ENCODE measurements at regions not wholly inside any gene's neighbourhood (a gene's known extent, or its start where the extent isn't known, plus 50 kb on each side); places are given as distances from the start of the nearest gene placed in this dataset.

GRCh38 chr1:29853716-29854330 lies 617.5 kb downstream of the PTPRU start:
- no peak for DNase-seq (ENCODE audit: low read depth, low spot score)

- no peak for DNase-seq (ENCODE audit: low read depth, low spot score)
These were observed 615.9 kb downstream of the PTPRU start for GRCh38 chr1:29852248-29852647.

GRCh38 chr1:29851691-29852090 lies 615.4 kb downstream of the PTPRU start:
- DNase-seq (ENCODE audit: low read depth, low spot score): no peak

GRCh38 chr1:29849991-29850757 lies 613.9 kb downstream of the PTPRU start:
- no peak for DNase-seq (ENCODE audit: low read depth, low spot score)

GRCh38 chr1:29849038-29849750 lies 612.9 kb downstream of the PTPRU start:
- peak; percentile 58 for DNase-seq (ENCODE audit: low read depth, low spot score)

GRCh38 chr1:29845910-29846309 lies 609.6 kb downstream of the PTPRU start:
- no peak for DNase-seq (ENCODE audit: low read depth, low spot score)

- DNase-seq (ENCODE audit: low read depth, low spot score): no peak
These were observed 605.8 kb downstream of the PTPRU start for GRCh38 chr1:29842130-29842529.

- DNase-seq (ENCODE audit: low read depth, low spot score): no peak
These were observed 603.4 kb downstream of the PTPRU start for GRCh38 chr1:29839726-29840125.

- no peak for DNase-seq (ENCODE audit: low read depth, low spot score)
These were observed 602.5 kb downstream of the PTPRU start for GRCh38 chr1:29838738-29839320.

GRCh38 chr1:29836651-29837646 lies 600.6 kb downstream of the PTPRU start:
- no peak for DNase-seq (ENCODE audit: low read depth, low spot score)

- no peak for DNase-seq (ENCODE audit: low read depth, low spot score)
These were observed 599.6 kb downstream of the PTPRU start for GRCh38 chr1:29835874-29836273.

- no peak for DNase-seq (ENCODE audit: low read depth, low spot score)
These were observed 599.1 kb downstream of the PTPRU start for GRCh38 chr1:29835406-29835805.

GRCh38 chr1:29833581-29833980 lies 597.3 kb downstream of the PTPRU start:
- DNase-seq (ENCODE audit: low read depth, low spot score): no peak

- no peak for DNase-seq (ENCODE audit: low read depth, low spot score)
These were observed 596.6 kb downstream of the PTPRU start for GRCh38 chr1:29832936-29833335.

- no peak for DNase-seq (ENCODE audit: low read depth, low spot score)
These were observed 596.1 kb downstream of the PTPRU start for GRCh38 chr1:29832471-29832870.

- no peak for DNase-seq (ENCODE audit: low read depth, low spot score)
These were observed 595.3 kb downstream of the PTPRU start for GRCh38 chr1:29831500-29832117.

GRCh38 chr1:29830916-29831315 lies 594.6 kb downstream of the PTPRU start:
- DNase-seq (ENCODE audit: low read depth, low spot score): no peak

GRCh38 chr1:29830383-29830782 lies 594.1 kb downstream of the PTPRU start:
- no peak for DNase-seq (ENCODE audit: low read depth, low spot score)

- no peak for DNase-seq (ENCODE audit: low read depth, low spot score)
These were observed 593.4 kb downstream of the PTPRU start for GRCh38 chr1:29829448-29830344.
